Psoas muscle (tissue), 7 donors: ENCODE measurements at regions not wholly inside any gene's neighbourhood (a gene's known extent, or its start where the extent isn't known, plus 50 kb on each side); places are given as distances from the start of the nearest gene placed in this dataset.

Experiments used
- ATAC-seq, 4 donors: fragments of 200-7000 bp; cut with Tn5 transposase; one replicate each; pipeline ENCODE4 v1.9.1; 2020; ENCODE audit warnings: moderate library complexity in 3 of 4, mild to moderate bottlenecking in 2 of 4
- DNase-seq, 2 donors: peaks; one replicate each; pipeline ENCODE4 v3.0.0-alpha.2; 2020
- H3K27ac ChIP-seq: fragments of 200-600 bp; one replicate; pipeline ENCODE4 v1.8.0; 2022
- H3K27me3 ChIP-seq, 3 donors: fragments of 200-600 bp in 1 of 3; one replicate each; pipeline versions ENCODE4 v1.6.1 to v1.8.0; 2013 to 2022; ENCODE audit warnings: low read length in 2 of 3, mild to moderate bottlenecking in 2 of 3, moderate library complexity in 1 of 3; ENCODE audit not compliant: insufficient read depth in 3 of 3
- H3K36me3 ChIP-seq, 2 donors: fragments of 200-600 bp in 1 of 2; one replicate each; pipeline versions ENCODE4 v1.6.1 to v1.8.0; 2013 to 2022; ENCODE audit warnings: low read depth in 1 of 2, mild to moderate bottlenecking in 1 of 2, moderate library complexity in 1 of 2; ENCODE audit not compliant: insufficient read depth in 1 of 2
- H3K4me1 ChIP-seq: fragments of 200-600 bp; one replicate; pipeline ENCODE4 v1.8.0; 2022
- H3K4me3 ChIP-seq: fragments of 200-600 bp; one replicate; pipeline ENCODE4 v1.8.0; 2022; ENCODE audit warnings: mild to moderate bottlenecking
- H3K9me3 ChIP-seq: fragments of 200-600 bp; one replicate; pipeline ENCODE4 v1.8.0; 2022
- CTCF ChIP-seq: fragments of 200-600 bp; IDR thresholded peaks from one replicate; pipeline ENCODE4 v1.8.0; 2022; ENCODE audit warnings: antibody characterized with exemption
- WGBS, 3 donors: extraction: QIAGEN DNeasy Blood & Tissue Kit; methylation state at CpG; one replicate each; pipeline versions ENCODE4 v1.1.6 to v1.1.7; 2013; 5-methylcytosine and 5-hydroxymethylcytosine counted together
- intact Hi-C, 2 donors: fragments of 100-400 bp; cut with DNase I; formaldehyde crosslinking; loops; one replicate each; pipeline versions ENCODE4 v1.11.0 to v1.14.2; 2022
- donor health status: healthy with polysubstance abuse.
- donor health status: DM: no; HTN: no; CAD: no; lungs with moderate emphysema.
- donor health status: Bipolar disorder and iron deficiency.
- donor health status: healthy.
- donor health status: DM: yes; HTN: yes; CAD: no.
- donor health status: DM: no; HTN: no; CAD: no.
- donor health status: DM: yes; HTN: yes; CAD: no.

GRCh38 chr4:36010397-36010929 is 233.9 kb downstream of the ARAP2 start:
- H3K27ac ChIP-seq, result no peak overlapping the region
- no peaks in the 10 kb centered on the region for H3K9me3 ChIP-seq
- H3K4me3 ChIP-seq, result no peak overlapping the region
- intact Hi-C loops, result no loop called here
- DNase-seq (peak in 1 of 2 donors; percentile 9), ATAC-seq (no peak)
- no peaks in the 10 kb centered on the region for H3K4me1 ChIP-seq
- no peaks in the 10 kb centered on the region for H3K36me3 ChIP-seq
- 76 to 85% (median 79%) methylated on average over 4 of the region's 4 CpGs for WGBS, 3 donors
- TF ChIP-seq CTCF, result no peak
- H3K27me3 ChIP-seq, result no peaks in the 10 kb centered on the region

- Histone ChIP-seq H3K9me3 (no peaks in the 10 kb centered on the region), H3K27ac (no peak overlapping the region), H3K27me3 (no peaks in the 10 kb centered on the region), H3K36me3 (no peaks in the 10 kb centered on the region), H3K4me1 (no peaks in the 10 kb centered on the region), H3K4me3 (no peak overlapping the region)
- no peak for DNase-seq
- ATAC-seq, result no peak
- no peak for TF ChIP-seq CTCF
- intact Hi-C loops, result no loop called here
Measured at GRCh38 chr4:36011381-36011780, 232.9 kb downstream of the ARAP2 start.

GRCh38 chr4:36012503-36012902 is 231.8 kb downstream of the ARAP2 start:
- DNase-seq (no peak), ATAC-seq (no peak)
- intact Hi-C loops, result no loop called here
- 59 to 62% (median 60%) methylated on average over 3 of the region's 3 CpGs for WGBS, 3 donors
- Histone ChIP-seq H3K27ac (no peak overlapping the region), H3K4me1 (no peaks in the 10 kb centered on the region), H3K9me3 (no peaks in the 10 kb centered on the region), H3K36me3 (no peaks in the 10 kb centered on the region), H3K27me3 (no peaks in the 10 kb centered on the region), H3K4me3 (no peak overlapping the region)
- no peak for TF ChIP-seq CTCF

GRCh38 chr4:36013206-36013605 is 231.1 kb downstream of the ARAP2 start:
- intact Hi-C loops, result no loop called here
- no peak overlapping the region for H3K4me3 ChIP-seq
- WGBS, 3 donors, result 77 to 82% (median 80%) methylated on average over 5 of the region's 5 CpGs
- no peak overlapping the region for H3K27ac ChIP-seq
- H3K27me3 ChIP-seq, result no peaks in the 10 kb centered on the region
- no peaks in the 10 kb centered on the region for H3K9me3 ChIP-seq
- no peaks in the 10 kb centered on the region for H3K36me3 ChIP-seq
- TF ChIP-seq CTCF, result no peak
- H3K4me1 ChIP-seq, result no peaks in the 10 kb centered on the region
- DNase-seq (no peak), ATAC-seq (no peak)
